Upper lobe of left lung (tissue), 4 donors: ENCODE measurements at regions not wholly inside any gene's neighbourhood (a gene's known extent, or its start where the extent isn't known, plus 50 kb on each side); places are given as distances from the start of the nearest gene placed in this dataset.

Experiments
- CTCF ChIP-seq, 6 experiments: fragments of 450-650 bp in 4 of 6; fragments of 200-600 bp in 2 of 6; sonication (generic) in 2 of 6; IDR thresholded peaks; one replicate each; pipeline ENCODE4 v1.5.1; 2016 to 2019; ENCODE audit warnings: antibody characterized with exemption in 6 of 6
- EP300 ChIP-seq, 4 donors: sonication (generic); formaldehyde crosslinking; IDR thresholded peaks; one replicate each; pipeline ENCODE4 v1.5.1; 2017; ENCODE audit warnings: antibody characterized with exemption in 4 of 4, control low read depth in 2 of 4
- POLR2AphosphoS5 ChIP-seq, 2 donors: sonication (generic); formaldehyde crosslinking; IDR thresholded peaks; one replicate each; pipeline ENCODE4 v1.5.1; 2017; ENCODE audit warnings: antibody characterized with exemption in 2 of 2

GRCh38 chr2:129861666-129862288, 117.7 kb upstream of the RAB6C start:
- no peak for TF ChIP-seq CTCF (IDR thresholded peaks at IDR 0.05)
- no peak for TF ChIP-seq EP300 (IDR thresholded peaks at IDR 0.05)
- no peak for TF ChIP-seq POLR2AphosphoS5 (IDR thresholded peaks at IDR 0.05)
